ENCODE measurements at regions not wholly inside any gene's neighbourhood (a gene's known extent, or its start where the extent isn't known, plus 50 kb on each side); places are given as distances from the start of the nearest gene placed in this dataset.

DNA sequence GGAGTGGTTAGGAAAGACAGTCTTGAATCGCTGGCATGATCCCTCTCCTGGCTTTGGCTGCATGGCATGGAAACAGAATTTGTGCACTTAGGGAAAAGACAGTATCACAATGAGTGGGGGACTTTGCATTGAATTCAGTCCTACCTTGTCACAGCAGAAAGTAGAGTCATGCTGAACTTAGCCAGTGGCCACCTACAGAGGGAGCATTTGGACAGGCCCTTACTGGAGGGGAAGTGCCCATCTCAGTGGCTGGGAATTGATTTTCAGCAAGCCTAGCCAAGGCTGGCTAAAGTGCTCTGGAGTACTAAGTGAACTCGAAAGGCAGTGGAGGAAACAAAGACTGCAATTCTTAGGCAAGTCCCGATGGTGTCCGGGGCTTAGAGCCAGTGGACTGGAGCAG, 364.3 kb upstream of the TOM1L1 start:
- no peak overlapping the region for H2AFZ ChIP-seq (ENCODE audit: low read depth, low read length, poor library complexity, severe bottlenecking)
- ATAC-seq (no peak), DNase-seq (ENCODE audit: low read depth, low spot score) (no peak)
- no TSS peak for BruUV-seq (replicated peaks)
- H3K79me2 ChIP-seq (ENCODE audit: insufficient read depth, low read length): no peaks in the 10 kb centered on the region
- H3K27me3 ChIP-seq (ENCODE audit: insufficient read depth, low read length): no peaks in the 10 kb centered on the region
- ChIA-PET POLR2A (no interaction called here), CTCF (no interaction called here), RAD21 (ENCODE audit: low non-redundant PET in 1 of 2, low total read pairs in 2 of 2, uncharacterized antibody in 2 of 2, unreplicated experiment in 2 of 2) (no interaction called here)
- no peak overlapping the region for H3K9ac ChIP-seq (ENCODE audit: low read length)
- H3K4me3 ChIP-seq (replicated peaks in 1 of 2; ENCODE audit: low read depth in 1 of 2, low read length in 2 of 2): no peak overlapping the region
- no peak overlapping the region for H3K27ac ChIP-seq (ENCODE audit: low read depth, low read length)
- TF ChIP-seq RAD21 (IDR thresholded peaks at IDR 0.05; ENCODE audit: low read depth): no peak
- no peak for TF ChIP-seq EGR1 (IDR thresholded peaks at IDR 0.05; ENCODE audit: low read depth)
- no peak for TF ChIP-seq ZNF274 (IDR thresholded peaks at IDR 0.05; ENCODE audit: low read depth, low read length)
- TF ChIP-seq YY1 (IDR thresholded peaks at IDR 0.05; ENCODE audit: extremely low read depth, insufficient replicate concordance, low read depth, low read length): no peak
- TF ChIP-seq CEBPB (IDR thresholded peaks at IDR 0.05; ENCODE audit: low read depth): no peak
- no peak for TF ChIP-seq CBX3 (IDR thresholded peaks at IDR 0.05; ENCODE audit: low read depth)
- TF ChIP-seq, protein P1, sequence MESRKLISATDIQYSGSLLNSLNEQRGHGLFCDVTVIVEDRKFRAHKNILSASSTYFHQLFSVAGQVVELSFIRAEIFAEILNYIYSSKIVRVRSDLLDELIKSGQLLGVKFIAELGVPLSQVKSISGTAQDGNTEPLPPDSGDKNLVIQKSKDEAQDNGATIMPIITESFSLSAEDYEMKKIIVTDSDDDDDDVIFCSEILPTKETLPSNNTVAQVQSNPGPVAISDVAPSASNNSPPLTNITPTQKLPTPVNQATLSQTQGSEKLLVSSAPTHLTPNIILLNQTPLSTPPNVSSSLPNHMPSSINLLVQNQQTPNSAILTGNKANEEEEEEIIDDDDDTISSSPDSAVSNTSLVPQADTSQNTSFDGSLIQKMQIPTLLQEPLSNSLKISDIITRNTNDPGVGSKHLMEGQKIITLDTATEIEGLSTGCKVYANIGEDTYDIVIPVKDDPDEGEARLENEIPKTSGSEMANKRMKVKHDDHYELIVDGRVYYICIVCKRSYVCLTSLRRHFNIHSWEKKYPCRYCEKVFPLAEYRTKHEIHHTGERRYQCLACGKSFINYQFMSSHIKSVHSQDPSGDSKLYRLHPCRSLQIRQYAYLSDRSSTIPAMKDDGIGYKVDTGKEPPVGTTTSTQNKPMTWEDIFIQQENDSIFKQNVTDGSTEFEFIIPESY (IDR thresholded peaks at IDR 0.05; ENCODE audit: extremely low read depth, insufficient replicate concordance, low read length): no peak
- TF ChIP-seq EZH2 (IDR thresholded peaks at IDR 0.05): no peak
- TF ChIP-seq, protein P2, sequence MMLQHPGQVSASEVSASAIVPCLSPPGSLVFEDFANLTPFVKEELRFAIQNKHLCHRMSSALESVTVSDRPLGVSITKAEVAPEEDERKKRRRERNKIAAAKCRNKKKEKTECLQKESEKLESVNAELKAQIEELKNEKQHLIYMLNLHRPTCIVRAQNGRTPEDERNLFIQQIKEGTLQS (IDR thresholded peaks at IDR 0.05): no peak
- TF ChIP-seq, protein P3, sequence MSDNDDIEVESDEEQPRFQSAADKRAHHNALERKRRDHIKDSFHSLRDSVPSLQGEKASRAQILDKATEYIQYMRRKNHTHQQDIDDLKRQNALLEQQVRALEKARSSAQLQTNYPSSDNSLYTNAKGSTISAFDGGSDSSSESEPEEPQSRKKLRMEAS (IDR thresholded peaks at IDR 0.05): no peak
- TF ChIP-seq FOSL1 (IDR thresholded peaks at IDR 0.05; ENCODE audit: low read depth): no peak
- no peak for TF ChIP-seq POLR2AphosphoS5 (IDR thresholded peaks at IDR 0.05; ENCODE audit: low read depth, low read length)
- TF ChIP-seq ZFX (IDR thresholded peaks at IDR 0.05): no peak
- no peak for TF ChIP-seq POLR2A (IDR thresholded peaks at IDR 0.05; ENCODE audit: borderline replicate concordance, extremely low read depth, insufficient read depth, insufficient read length)
- TF ChIP-seq, protein P4, sequence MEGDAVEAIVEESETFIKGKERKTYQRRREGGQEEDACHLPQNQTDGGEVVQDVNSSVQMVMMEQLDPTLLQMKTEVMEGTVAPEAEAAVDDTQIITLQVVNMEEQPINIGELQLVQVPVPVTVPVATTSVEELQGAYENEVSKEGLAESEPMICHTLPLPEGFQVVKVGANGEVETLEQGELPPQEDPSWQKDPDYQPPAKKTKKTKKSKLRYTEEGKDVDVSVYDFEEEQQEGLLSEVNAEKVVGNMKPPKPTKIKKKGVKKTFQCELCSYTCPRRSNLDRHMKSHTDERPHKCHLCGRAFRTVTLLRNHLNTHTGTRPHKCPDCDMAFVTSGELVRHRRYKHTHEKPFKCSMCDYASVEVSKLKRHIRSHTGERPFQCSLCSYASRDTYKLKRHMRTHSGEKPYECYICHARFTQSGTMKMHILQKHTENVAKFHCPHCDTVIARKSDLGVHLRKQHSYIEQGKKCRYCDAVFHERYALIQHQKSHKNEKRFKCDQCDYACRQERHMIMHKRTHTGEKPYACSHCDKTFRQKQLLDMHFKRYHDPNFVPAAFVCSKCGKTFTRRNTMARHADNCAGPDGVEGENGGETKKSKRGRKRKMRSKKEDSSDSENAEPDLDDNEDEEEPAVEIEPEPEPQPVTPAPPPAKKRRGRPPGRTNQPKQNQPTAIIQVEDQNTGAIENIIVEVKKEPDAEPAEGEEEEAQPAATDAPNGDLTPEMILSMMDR (IDR thresholded peaks at IDR 0.05 in 2 of 3, conservative IDR thresholded peaks at IDR 0.05 in 1 of 3; ENCODE audit: borderline replicate concordance in 1 of 3, insufficient read depth in 1 of 3, low read depth in 2 of 3, low read length in 2 of 3): no peak
- no peak for TF ChIP-seq SRF (IDR thresholded peaks at IDR 0.05; ENCODE audit: low read depth)
- no peak for TF ChIP-seq TCF7L2 (IDR thresholded peaks at IDR 0.05; ENCODE audit: borderline replicate concordance, extremely low read depth, insufficient read depth, insufficient read length)
- TF ChIP-seq SIN3A (IDR thresholded peaks at IDR 0.05; ENCODE audit: low read depth): no peak
- H3K4me2 ChIP-seq (ENCODE audit: low read length): no peak overlapping the region
- H3K4me1 ChIP-seq (ENCODE audit: control insufficient read depth in 1 of 2, insufficient read depth in 2 of 2, low read length in 2 of 2): no peaks in the 10 kb centered on the region
- no peaks in the 10 kb centered on the region for H3K36me3 ChIP-seq (ENCODE audit: control insufficient read depth in 1 of 2, insufficient read depth in 2 of 2, low read length in 2 of 2)
- no peaks in the 10 kb centered on the region for H4K20me1 ChIP-seq (ENCODE audit: insufficient read depth)
- intact Hi-C loops (cut with micrococcal nuclease): no loop called here
- peaks cover 19 to 51% of the 10 kb centered on the region in 2 experiments; a peak in 3 of 4 replicates for H3K9me3 ChIP-seq (ENCODE audit: control insufficient read depth in 1 of 2, insufficient read depth in 1 of 2, low read depth in 1 of 2, low read length in 2 of 2)
- no peaks in the 10 kb centered on the region for H3K9me2 ChIP-seq (ENCODE audit: insufficient read depth)
